T47D (cell line): ENCODE measurements at regions not wholly inside any gene's neighbourhood (a gene's known extent, or its start where the extent isn't known, plus 50 kb on each side); places are given as distances from the start of the nearest gene placed in this dataset.

Experiments used
- DNase-seq, 2 experiments: peaks; one replicate each; pipeline versions ENCODE4 v3.0.0 to v3.0.0-alpha.2; 2011 to 2012; ENCODE audit warnings: low read depth in 1 of 2, low spot score in 1 of 2
- JUND ChIP-seq: IDR thresholded peaks from 2 replicates; pipeline ENCODE4 v1.6.1; 2012; ENCODE audit warnings: low read depth
- in situ Hi-C: cut with HindIII; loops from 2 replicates; pipeline ENCODE4 v1.10.0; 2016; ENCODE audit warnings: low sequenced_read_pairs, low pct_unique_long_range_greater_than_20kb

DNA sequence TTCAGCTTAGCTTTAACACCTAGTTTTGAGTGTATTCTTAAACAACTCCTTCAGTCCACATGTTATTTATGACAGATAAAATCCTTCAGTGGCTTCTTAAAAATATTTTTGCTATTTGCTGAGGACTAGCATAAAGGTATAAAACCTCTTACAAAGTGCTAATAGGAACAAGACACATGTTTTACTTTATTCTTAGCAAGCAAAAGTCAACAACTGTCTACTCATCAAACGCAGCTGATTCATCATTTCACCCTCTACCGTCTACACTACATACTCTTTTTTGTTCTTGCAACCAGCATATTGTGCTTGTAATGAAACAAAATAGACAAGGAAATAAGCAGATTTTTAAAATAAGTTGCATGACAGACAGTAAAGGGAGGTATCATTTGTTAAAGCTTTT is 319.7 kb downstream of the SNX13 start:
- no peak for DNase-seq
- no peak for TF ChIP-seq JUND
- in situ Hi-C loops, result no loop called here

GRCh38 chr7:17622451-17622850 is 317.8 kb downstream of the SNX13 start:
- DNase-seq, result no peak
- TF ChIP-seq JUND, result no peak
- in situ Hi-C loops, result no loop called here

GRCh38 chr7:17623546-17624185 is 316.6 kb downstream of the SNX13 start:
- DNase-seq, result no peak
- in situ Hi-C loops, result no loop called here
- no peak for TF ChIP-seq JUND

GRCh38 chr7:17624379-17624778 is 315.9 kb downstream of the SNX13 start:
- DNase-seq, result no peak
- in situ Hi-C loops, result no loop called here

GRCh38 chr7:17625043-17625442 is 315.3 kb downstream of the SNX13 start:
- no peak for DNase-seq
- in situ Hi-C loops, result no loop called here
- no peak for TF ChIP-seq JUND

More at GRCh38 chr7:17624379-17624778, 315.9 kb downstream of the SNX13 start:
- no peak for TF ChIP-seq JUND

- no peak for DNase-seq
- no peak for TF ChIP-seq JUND
- in situ Hi-C loops, result no loop called here
These were observed 314.1 kb downstream of the SNX13 start for GRCh38 chr7:17626235-17626634.

DNA sequence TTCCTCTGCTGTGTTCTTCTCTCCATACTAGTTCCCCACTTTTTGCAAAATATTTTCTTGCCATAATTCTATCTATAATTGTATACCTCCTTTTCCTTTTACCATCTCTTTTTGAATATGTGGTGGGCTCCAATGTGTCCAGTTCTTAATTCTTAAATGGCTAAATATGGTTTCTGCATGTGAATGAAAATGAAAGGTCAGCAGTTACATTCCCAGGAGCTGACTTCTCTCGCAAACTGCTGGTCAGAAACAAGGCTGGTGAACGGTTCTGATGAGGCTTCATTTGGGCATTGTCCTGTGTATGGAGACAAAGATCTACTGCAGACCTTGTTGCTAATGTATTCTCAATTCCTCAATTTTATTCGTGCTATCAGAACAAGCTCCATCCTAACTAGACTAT is 309.2 kb downstream of the SNX13 start:
- in situ Hi-C loops, result no loop called here
- TF ChIP-seq JUND, result no peak
- DNase-seq, result no peak

DNA sequence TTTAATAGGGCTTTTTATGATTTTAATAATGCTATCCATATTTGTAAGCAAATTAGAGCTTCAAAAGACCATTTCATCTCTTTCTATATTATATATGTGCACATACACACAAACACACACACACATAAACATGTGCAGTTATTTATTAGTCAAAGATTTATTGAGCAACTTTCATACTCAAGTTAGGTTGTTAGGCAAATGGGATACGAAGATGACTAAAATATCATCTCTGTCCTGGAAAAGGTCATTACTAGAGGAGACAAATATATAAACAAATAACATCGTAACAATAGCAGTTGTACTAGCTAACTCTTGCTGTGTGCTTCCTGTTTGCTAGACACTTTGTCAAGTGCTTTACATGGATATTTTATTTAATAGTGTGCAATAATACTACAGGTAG is 307.9 kb downstream of the SNX13 start:
- no peak for TF ChIP-seq JUND

DNA sequence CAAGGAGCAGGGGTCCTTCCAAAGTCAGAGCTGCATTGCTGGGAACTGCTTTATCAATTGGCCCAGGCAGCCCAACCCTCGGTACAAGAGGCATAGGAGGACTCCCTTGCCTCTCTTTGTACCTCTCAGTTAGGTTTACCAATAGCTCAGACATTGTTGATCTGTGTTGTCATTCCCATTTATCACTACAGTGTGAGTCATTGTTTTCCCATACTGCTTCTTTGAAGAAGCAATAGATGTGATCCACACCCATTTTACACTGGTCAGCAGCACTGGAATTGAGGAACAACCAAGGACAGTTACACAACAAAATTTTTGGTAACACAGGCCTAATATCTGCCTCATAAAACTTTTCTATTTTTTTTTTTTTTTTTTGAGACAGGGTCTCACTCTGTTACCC is 307.2 kb downstream of the SNX13 start:
- in situ Hi-C loops, result no loop called here
- no peak for DNase-seq
- TF ChIP-seq JUND, result no peak

More for the DNA sequence above, 307.9 kb downstream of the SNX13 start:
- DNase-seq, result no peak
- in situ Hi-C loops, result no loop called here

GRCh38 chr7:17638727-17639126 is 301.6 kb downstream of the SNX13 start:
- no peak for TF ChIP-seq JUND
- DNase-seq, result no peak
- in situ Hi-C loops, result no loop called here

GRCh38 chr7:17640730-17641377 is 299.4 kb downstream of the SNX13 start:
- TF ChIP-seq JUND, result no peak
- peak; percentile 43 to 79 for DNase-seq
- in situ Hi-C loops, result no loop called here

DNA sequence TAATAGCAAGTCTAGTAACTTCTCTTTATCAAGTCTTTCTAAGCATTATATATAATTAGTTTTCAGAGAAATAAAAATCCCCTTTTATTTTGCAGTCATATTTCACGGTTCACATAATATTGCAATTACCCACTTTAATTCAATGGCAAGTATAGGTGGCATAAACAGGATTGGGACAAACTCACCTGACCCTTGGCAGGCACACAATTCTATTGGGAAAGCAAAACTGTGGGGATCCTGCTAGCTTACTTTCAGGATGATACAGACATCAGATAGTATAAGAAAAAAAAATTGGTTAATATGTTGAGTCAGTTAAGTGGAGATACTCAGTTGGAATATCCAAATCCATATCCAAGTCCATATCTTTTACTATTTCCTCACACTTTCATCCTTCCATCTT is 294.8 kb downstream of the SNX13 start:
- no peak for DNase-seq
- in situ Hi-C loops, result no loop called here
- no peak for TF ChIP-seq JUND

- no peak for TF ChIP-seq JUND
- peak; percentile 16 to 67 for DNase-seq
- in situ Hi-C loops, result no loop called here
These were observed 293.9 kb downstream of the SNX13 start for GRCh38 chr7:17646253-17646956.

DNA sequence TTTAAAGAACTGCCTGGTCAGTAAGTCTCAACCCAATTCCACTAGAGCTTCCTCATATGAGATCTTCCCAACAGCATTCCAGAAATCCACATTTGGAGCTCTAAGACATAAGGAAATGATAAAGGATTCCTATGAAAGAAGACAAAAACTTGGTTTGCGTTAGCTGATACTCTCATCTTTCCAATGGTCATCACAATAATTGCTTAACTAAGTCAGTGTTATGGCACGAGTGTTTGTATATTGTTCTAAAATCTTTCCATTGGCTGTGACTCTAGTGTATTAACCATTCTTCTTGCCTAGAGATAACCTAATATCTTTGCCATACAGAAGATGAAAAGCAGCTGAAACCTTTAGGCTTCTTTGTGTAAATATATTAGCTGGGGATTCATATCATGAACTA is 289.0 kb downstream of the SNX13 start:
- no peak for TF ChIP-seq JUND
- in situ Hi-C loops, result no loop called here
- DNase-seq, result no peak
